Fibroblast of skin of abdomen (primary cell): ENCODE measurements at regions not wholly inside any gene's neighbourhood (a gene's known extent, or its start where the extent isn't known, plus 50 kb on each side); places are given as distances from the start of the nearest gene placed in this dataset.
A peak's percentile ranks its signal among the peaks of the same experiment; 100 is the strongest.

Source experiments
- DNase-seq: peaks from one replicate; pipeline ENCODE4 v3.0.0-alpha.2; 2013

- DNase-seq: no peak
These were observed 190.7 kb upstream of the ESRRG start for GRCh38 chr1:216913976-216914375.

DNA sequence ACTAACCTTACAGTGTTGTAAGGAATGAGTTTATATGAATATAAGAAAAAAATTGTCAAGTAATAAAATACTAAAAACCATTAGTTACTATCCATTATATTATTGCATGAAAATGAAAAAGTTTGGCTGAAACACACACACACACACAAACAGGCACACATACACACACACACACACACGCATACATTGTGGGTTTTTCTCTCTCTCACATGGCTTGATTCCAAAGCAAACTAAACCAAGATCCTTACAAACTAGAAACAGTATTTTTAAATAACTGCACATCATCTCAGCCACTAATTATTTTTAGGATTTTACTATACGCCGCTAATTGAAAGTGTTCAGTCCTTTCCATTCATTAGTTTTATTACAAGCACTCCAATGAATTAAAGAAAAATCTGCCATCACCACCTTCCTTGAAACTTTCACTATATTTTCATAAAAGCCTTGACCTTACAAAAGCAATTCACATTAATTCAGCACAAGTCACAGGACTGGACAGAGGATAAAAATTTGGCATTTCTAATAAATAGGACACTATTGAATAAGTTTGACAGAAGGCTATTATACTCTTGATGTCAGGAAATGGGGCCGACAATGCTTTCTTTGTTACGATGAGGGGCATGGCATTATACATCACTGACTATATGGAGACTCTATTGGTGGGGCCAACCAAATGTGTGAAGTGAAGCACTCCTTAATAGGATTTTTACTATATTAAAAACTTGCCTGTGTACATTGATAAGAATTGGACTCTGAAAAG, 187.0 kb upstream of the ESRRG start:
- no peak for DNase-seq

DNA sequence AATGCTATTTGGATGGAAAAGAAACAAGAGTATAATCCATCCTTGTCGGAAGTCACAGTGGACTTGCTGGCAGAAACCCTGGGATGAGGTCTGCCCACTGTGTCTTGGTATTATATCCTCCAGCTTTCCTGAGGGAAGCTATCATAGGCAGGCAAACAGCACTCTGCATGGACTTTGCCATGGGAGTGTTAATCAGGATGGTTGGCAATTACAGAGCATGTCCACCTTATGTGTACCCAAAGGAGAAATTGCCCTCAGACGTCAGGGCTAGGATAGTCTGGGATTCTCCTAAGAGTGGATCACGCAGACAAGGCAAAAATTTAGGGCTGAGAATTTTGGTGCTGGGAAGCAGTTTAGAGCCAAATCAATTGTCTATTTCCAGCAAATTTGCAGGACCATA, 184.9 kb upstream of the ESRRG start:
- DNase-seq: no peak

DNA sequence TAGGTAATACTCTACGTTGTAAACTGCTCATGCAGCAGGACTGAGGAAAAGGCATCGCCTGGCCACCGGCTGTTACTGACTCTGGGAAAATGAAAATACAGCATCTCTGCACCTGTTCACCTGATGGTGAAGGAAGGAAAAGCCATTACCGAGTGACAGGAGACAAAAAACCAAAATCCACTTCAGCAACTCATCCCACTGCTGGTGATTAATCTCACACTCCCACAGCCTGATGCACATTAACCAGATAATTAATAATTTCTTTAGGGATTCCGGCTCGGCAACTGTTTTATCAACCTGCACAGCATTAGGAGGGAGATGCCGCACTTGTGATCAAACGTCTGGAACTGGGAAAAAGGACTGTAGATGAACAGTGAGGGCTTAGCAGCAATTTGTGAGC, 183.9 kb upstream of the ESRRG start:
- DNase-seq: no peak

- no peak for DNase-seq
These were observed 182.6 kb upstream of the ESRRG start for GRCh38 chr1:216905781-216906180.

GRCh38 chr1:216905137-216905536, 181.9 kb upstream of the ESRRG start:
- DNase-seq: no peak

DNA sequence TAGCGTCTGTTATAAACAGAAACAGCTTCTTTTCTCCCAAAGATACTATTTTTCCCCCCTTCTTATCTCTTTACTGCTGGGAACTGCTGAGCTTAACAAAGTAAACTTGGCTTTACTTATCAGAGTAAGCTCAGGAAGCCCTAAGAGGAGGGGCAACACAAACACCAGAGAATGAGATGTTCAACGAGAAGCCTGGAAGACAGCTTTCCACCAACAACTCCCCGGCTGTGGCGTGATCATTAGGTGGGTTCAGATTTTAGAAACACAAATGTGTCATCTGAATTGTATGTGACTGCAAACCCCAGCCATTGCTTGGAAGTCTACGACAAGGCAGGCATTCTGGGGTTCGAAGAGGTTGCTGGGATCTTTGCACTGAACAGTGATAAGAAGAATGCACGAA, 181.2 kb upstream of the ESRRG start:
- DNase-seq: no peak

- peak; percentile 45 for DNase-seq
These were observed 180.1 kb upstream of the ESRRG start for GRCh38 chr1:216903382-216903740.

DNA sequence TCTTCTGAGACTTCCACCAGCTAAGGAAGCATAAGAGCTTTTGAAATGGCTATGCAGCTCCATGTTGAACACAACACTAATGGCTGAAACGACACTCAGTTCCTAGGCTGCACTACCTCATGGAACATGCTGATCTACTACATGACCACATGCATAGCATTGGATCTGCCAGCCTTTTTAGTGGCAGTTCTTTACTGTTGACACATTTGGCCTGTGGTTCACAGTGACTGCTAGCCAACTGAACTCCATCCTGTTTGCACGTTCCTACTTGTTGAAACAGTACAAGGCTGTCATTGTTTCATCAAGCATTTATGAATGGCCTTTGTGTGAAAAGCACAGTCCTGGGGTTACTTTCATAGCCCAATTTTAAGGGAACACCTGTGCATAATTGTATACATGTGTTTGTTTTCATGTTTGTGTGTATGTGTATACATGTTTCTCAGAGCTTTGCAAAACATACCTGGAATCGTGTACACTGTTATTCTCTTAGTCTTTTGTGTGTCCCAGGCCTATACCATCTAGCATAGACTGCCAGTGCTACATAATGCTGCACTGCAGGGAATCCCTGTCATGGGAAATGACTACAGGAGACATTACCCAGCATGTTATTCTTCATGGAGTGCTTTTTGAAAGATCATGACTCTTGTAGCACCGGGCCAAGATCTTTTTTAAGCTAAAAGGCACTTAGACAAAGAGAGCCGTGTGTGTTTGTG, 179.6 kb upstream of the ESRRG start:
- DNase-seq: peak; percentile 1

GRCh38 chr1:216900116-216900620, 176.9 kb upstream of the ESRRG start:
- DNase-seq: no peak

DNA sequence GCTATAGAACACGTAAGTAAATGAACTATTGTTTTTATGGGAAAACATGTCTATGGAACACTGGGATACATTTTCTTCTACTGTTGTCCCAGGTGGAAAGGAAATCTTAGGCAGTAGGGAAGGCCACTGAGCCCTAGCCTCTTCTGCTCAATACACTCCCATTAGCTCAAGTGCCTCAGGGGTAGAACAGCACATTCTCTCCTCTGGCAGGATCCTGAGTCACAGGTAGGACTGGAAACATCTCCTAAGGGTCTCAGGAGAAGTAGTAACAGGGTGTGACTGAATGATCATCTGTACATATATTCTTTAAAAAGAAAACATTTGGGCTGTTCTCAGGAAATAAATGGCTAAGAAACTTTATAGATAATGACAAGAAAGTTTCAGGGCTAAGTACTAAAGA, 175.6 kb upstream of the ESRRG start:
- DNase-seq: no peak

DNA sequence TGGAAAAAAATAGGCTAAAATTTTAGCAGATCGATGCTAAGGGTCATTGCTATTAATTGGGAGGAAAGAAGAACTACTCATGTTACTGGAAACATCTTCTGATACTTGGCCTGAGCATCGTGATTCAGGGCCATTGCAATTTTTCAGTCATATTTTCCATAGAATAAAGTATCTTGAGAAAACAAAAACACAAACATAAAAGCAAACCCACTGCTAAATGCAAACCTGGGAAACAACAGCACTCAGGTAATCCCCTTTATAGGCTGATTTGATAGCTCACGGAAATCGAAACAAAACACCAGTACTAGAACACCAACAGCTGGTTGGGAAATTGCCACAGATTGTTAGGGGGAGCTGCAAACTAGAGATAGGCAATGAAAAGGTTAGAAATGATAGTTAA, 172.9 kb upstream of the ESRRG start:
- no peak for DNase-seq

DNA sequence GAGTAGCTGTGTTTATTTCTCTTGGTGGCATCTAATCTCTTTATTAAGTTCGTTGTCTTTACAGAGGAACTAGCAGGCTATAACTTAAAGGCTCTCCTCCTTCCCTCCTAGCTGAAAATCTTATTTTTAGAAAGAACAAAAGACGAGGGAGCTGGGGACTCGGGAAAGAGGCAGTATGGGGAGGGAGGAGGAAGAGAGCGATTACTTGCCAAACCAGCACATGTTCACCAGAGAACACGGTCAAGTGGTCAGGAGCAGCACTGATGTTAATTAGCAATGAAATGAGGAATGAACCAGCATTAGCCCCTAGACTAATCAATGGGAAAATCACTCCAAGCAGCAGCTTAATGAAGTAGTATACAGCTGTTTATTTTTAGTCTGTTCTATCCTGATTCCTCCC, 171.3 kb upstream of the ESRRG start:
- DNase-seq: no peak

- DNase-seq: no peak
These were observed 169.4 kb upstream of the ESRRG start for GRCh38 chr1:216892581-216893160.

GRCh38 chr1:216890871-216891270, 167.6 kb upstream of the ESRRG start:
- DNase-seq: no peak

GRCh38 chr1:216888731-216889130, 165.5 kb upstream of the ESRRG start:
- DNase-seq: no peak

DNA sequence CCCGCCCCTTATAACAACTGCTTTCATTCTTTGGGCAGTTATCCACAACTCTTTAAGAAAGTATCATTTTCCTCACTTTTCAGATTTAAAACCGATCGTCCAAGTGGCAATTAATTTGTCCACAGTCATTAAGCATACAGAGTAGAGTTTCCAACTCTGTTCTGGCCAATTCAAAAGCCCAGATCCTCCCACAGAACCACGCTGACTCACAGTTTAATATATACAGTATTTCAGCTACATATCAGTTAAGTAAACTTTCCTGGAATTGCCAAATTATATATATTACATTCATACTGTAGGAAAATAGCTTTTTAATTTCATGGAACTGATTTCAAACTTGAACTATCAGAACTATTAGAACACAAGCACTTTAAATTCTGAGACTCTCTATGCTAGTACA, 163.8 kb upstream of the ESRRG start:
- DNase-seq: no peak

DNA sequence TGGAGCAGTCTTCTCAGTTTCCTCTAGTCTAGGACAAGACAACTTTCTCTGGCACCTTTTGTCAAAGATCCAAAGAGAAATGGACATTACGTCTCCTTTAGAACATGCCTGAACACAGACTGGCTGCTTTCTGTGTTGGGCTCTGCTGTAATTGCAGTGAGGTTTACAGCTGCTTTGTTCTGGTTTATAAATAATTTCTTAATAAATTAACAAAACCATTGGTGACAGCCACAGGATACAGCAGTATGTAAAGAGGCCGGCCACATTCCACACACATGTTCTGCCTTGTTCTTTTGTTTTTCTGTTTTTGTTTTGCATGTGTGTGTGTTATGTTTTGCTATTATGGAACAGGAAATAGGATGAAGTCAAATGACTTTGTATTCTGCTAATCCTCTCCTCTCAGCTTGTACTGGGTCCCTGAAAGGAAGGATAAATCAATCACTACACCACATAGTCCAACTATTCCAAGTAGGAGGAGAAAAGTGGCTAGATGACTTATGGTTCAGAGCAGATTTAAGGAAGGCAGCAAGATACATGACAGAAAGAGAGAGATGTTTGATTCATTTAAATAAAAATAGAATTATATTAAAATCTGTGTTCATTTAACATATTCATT, 161.5 kb upstream of the ESRRG start:
- no peak for DNase-seq

GRCh38 chr1:216883518-216883917, 160.3 kb upstream of the ESRRG start:
- DNase-seq: no peak

DNA sequence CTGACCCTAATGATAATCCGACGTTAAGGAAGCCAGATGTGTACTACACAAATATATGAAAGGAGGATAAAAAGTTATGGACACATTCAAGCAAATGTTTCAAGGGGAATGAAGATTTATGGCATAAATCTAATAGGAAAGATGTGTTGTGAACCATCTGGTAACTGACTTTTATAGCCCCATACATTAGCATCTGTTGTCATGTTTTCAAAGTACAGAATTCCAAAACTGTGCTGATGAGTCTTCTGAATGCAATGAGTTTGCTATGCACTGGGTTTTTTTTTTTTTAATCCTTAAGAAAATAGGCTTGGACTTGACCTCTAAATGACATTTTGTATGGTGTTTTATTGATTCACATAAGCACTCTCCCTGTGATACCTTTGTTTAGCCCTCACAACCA, 158.5 kb upstream of the ESRRG start:
- DNase-seq: no peak

DNA sequence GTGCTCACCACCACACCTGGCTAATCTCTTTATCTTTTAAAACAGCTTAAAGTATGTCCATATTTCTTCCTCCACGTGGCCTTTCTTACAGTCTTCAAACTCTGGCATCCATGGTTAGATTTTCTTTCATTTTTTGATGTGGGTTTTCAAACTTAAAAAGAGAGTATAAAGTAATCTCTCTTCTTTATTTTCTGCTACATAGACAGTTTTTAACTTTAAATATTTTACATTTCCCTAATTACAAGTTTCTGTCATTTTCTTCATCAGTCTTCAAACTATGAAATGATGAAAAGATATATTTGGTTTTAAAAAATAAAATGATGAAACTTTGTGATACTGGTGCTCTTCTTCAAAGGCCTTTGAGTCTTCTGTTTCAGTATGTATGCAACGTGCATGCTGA, 143.5 kb upstream of the ESRRG start:
- no peak for DNase-seq

DNA sequence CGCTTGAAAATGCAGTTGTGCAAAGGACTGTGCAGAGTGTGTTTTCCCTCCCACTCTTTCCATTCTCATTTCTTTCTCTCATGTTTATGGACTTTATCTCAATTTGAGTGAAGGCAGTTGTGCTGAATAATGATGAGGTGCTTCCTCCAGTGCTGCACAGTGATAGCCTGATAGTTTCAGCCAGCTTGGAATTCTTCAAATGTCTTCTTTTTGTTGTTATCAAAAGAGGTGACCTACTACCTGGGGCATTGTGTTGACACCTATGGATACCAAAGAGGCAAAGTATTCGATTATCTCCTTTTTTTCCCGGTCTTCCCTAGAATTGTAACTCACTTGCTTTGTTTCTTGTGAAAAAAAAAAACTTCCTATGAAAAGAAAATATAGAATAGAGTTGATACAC, 132.6 kb upstream of the ESRRG start:
- no peak for DNase-seq

GRCh38 chr1:216854836-216855484, 131.7 kb upstream of the ESRRG start:
- DNase-seq: no peak
